ENCODE measurements at regions not wholly inside any gene's neighbourhood (a gene's known extent, or its start where the extent isn't known, plus 50 kb on each side); places are given as distances from the start of the nearest gene placed in this dataset.

DNA sequence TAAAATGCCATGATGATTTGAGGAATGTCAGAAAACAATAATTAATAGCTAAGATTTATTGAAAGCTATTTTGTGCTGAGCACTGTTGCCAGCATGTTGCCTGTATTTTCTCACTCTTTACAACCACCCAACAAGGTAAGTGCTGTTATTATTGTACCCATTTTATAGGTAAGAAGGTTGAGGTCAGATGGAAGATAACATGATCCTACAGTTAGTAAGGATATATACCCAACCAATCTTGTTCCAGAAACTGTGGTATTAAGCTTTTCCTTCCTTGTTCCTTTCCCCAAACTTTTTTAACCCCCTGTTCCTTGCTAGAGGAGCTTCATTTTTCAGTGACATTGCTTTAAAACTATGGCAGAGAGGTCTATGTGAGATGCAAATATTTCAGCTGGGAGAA lies 738.0 kb upstream of the ZEB2 start:
- Histone ChIP-seq H3K27me3 (ENCODE audit: insufficient read depth, low read length) (peaks cover 94% of the 10 kb centered on the region), H3K4me1 (ENCODE audit: insufficient read depth, low read length) (peaks cover 9% of the 10 kb centered on the region), H3K4me3 (ENCODE audit: low read length) (no peak overlapping the region), H3K9me3 (ENCODE audit: low read depth, low read length) (no peaks in the 10 kb centered on the region)

DNA sequence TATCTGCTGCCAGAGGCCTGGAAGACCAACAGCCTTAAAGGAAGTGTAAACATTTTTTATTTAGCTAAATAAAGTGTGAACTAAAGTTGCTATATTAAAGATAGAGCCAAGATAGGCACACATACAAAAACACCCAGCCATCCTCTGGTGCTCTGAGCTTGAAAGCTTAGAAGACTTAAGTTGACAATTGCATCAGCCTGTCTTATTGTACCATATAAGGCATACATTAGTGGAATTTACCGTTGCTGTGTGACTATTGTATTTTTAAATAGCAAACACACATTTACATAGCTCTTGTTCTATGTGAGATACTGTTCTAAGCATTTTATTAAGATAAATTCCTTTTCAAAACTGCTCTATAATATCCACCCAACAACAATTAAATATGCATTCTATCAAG lies 736.6 kb upstream of the ZEB2 start:
- peaks cover 9% of the 10 kb centered on the region for H3K4me1 ChIP-seq (ENCODE audit: insufficient read depth, low read length)
- peaks cover 91% of the 10 kb centered on the region for H3K27me3 ChIP-seq (ENCODE audit: insufficient read depth, low read length)
- H3K9me3 ChIP-seq (ENCODE audit: low read depth, low read length), result no peaks in the 10 kb centered on the region
- H3K4me3 ChIP-seq (ENCODE audit: low read length), result no peak overlapping the region

DNA sequence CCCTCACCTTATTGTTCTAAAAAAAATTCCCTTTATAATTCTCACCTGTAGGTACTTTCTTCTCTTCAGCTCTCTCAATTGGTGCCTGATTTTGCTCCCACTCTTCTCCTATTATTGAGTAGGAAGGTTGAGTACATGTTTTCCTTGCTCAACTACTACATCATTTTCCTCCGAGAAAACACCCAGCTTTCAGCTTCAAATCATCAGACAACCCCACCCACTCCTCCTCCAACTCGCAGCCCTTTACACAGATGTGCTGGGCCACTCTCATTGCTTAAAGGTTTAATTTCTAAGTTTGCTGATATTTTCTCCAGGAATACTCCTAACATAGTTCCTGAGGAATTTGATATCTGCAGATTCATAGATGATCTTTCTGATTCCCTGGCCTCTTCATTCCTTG lies 734.4 kb upstream of the ZEB2 start:
- Histone ChIP-seq H3K4me3 (ENCODE audit: low read length) (no peak overlapping the region), H3K27me3 (ENCODE audit: insufficient read depth, low read length) (peaks cover 85% of the 10 kb centered on the region), H3K4me1 (ENCODE audit: insufficient read depth, low read length) (peaks cover 9% of the 10 kb centered on the region), H3K9me3 (ENCODE audit: low read depth, low read length) (no peaks in the 10 kb centered on the region)

GRCh38 chr2:145253492-145253891 lies 733.6 kb upstream of the ZEB2 start:
- peaks cover 2% of the 10 kb centered on the region for H3K4me1 ChIP-seq (ENCODE audit: insufficient read depth, low read length)
- H3K4me3 ChIP-seq (ENCODE audit: low read length), result no peak overlapping the region
- H3K27me3 ChIP-seq (ENCODE audit: insufficient read depth, low read length), result peaks cover 84% of the 10 kb centered on the region
- no peaks in the 10 kb centered on the region for H3K9me3 ChIP-seq (ENCODE audit: low read depth, low read length)

GRCh38 chr2:145245268-145245870 lies 725.5 kb upstream of the ZEB2 start:
- no peaks in the 10 kb centered on the region for H3K9me3 ChIP-seq (ENCODE audit: low read depth, low read length)
- no peaks in the 10 kb centered on the region for H3K4me1 ChIP-seq (ENCODE audit: insufficient read depth, low read length)
- H3K27me3 ChIP-seq (ENCODE audit: insufficient read depth, low read length), result peaks cover 23% of the 10 kb centered on the region
- no peak overlapping the region for H3K4me3 ChIP-seq (ENCODE audit: low read length)

DNA sequence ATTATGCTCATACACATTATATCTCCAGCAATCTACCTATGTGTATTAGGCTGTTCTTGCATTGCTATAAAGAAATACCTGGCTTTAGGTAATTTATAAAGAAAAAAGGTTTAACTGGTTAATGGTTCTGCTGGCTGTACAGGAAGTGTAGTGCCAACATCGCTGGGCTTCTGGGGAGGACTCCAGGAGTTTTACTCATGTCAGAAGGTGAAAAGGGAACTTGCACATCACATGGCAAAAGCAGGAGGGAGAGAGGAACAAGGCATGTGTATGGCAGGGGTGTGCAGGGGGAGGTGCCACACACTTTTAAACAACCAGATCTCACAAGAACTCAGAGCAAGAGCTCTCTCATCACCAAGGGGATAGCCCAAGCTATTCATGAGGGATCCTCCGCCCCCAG lies 715.4 kb upstream of the ZEB2 start:
- Histone ChIP-seq H3K9me3 (ENCODE audit: low read depth, low read length) (no peaks in the 10 kb centered on the region), H3K4me1 (ENCODE audit: insufficient read depth, low read length) (no peaks in the 10 kb centered on the region), H3K27me3 (ENCODE audit: insufficient read depth, low read length) (no peaks in the 10 kb centered on the region)

DNA sequence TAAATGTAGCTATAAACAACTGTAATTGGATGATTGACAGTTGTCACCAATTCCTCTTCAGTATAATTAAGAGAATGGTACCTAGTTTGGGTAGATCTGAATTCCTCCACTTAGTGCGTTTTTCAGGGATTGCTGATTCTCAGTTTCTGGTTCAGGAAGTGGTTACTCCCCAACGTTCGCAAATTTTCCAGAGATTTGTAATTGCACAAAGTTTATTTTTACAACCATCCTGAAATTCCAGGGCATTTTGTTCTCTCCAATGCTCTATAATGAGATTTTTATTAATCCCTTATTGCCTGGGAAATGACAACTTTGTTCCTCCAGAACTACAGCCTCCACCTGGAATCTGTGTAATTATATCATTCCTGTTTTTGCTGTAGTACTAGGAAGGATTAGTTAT lies 710.6 kb upstream of the ZEB2 start:
- Histone ChIP-seq H3K4me1 (ENCODE audit: insufficient read depth, low read length) (no peaks in the 10 kb centered on the region), H3K4me3 (ENCODE audit: low read length) (no peak overlapping the region), H3K27me3 (ENCODE audit: insufficient read depth, low read length) (no peaks in the 10 kb centered on the region), H3K9me3 (ENCODE audit: low read depth, low read length) (no peaks in the 10 kb centered on the region)

More for the DNA sequence above, 715.4 kb upstream of the ZEB2 start:
- H3K4me3 ChIP-seq (ENCODE audit: low read length), result no peak overlapping the region

- H3K4me3 ChIP-seq (ENCODE audit: low read length), result no peak overlapping the region
- H3K9me3 ChIP-seq (ENCODE audit: low read depth, low read length), result no peaks in the 10 kb centered on the region
- no peaks in the 10 kb centered on the region for H3K27me3 ChIP-seq (ENCODE audit: insufficient read depth, low read length)
- no peaks in the 10 kb centered on the region for H3K4me1 ChIP-seq (ENCODE audit: insufficient read depth, low read length)
These were observed 708.6 kb upstream of the ZEB2 start for GRCh38 chr2:145228506-145228905.

DNA sequence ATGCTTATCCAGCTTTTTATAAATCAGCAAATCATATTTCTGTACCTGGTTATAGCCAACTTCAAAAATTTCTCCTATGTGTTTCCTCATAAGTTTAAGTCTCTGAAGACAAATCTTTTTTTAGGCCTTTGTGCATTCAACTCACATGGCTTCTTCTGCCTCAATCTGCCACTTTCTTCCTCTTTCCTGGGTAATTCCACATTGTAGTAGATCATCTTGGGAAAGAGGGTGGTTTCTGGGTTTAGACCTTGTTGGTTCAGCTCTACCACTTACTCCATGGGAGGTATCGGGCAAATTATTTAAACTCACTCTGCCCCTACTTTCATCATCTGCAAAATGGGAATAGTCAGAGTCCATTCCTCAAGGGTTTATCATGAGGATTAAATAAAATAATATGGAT lies 707.0 kb upstream of the ZEB2 start:
- no peaks in the 10 kb centered on the region for H3K27me3 ChIP-seq (ENCODE audit: insufficient read depth, low read length)
- no peaks in the 10 kb centered on the region for H3K9me3 ChIP-seq (ENCODE audit: low read depth, low read length)
- H3K4me1 ChIP-seq (ENCODE audit: insufficient read depth, low read length), result no peaks in the 10 kb centered on the region
- H3K4me3 ChIP-seq (ENCODE audit: low read length), result no peak overlapping the region

DNA sequence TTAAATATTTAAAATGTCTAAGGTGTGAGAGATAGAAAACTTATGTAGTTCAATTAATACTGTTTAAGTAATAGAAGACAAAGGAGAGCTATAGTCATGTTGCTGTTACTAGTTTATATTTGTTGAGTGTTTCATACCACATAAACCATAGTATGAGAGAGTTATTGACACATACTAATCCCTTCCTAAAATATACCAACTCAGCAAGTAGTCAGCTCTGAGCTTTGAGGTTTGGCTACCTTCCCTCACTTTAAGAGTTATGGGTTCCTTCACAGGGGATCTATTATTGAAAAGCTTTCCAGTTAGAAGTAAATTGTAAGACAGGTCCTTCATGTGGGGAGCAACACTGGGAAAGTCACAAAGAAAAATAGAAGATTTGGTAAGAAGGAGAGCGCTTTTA lies 701.6 kb upstream of the ZEB2 start:
- Histone ChIP-seq H3K4me1 (ENCODE audit: insufficient read depth, low read length) (no peaks in the 10 kb centered on the region), H3K9me3 (ENCODE audit: low read depth, low read length) (no peaks in the 10 kb centered on the region), H3K27me3 (ENCODE audit: insufficient read depth, low read length) (no peaks in the 10 kb centered on the region)

GRCh38 chr2:145221032-145221431 lies 701.1 kb upstream of the ZEB2 start:
- Histone ChIP-seq H3K4me3 (ENCODE audit: low read length) (no peak overlapping the region), H3K9me3 (ENCODE audit: low read depth, low read length) (no peaks in the 10 kb centered on the region), H3K27me3 (ENCODE audit: insufficient read depth, low read length) (no peaks in the 10 kb centered on the region)

More for the DNA sequence above, 701.6 kb upstream of the ZEB2 start:
- H3K4me3 ChIP-seq (ENCODE audit: low read length), result no peak overlapping the region

GRCh38 chr2:145220496-145220895 lies 700.6 kb upstream of the ZEB2 start:
- no peaks in the 10 kb centered on the region for H3K9me3 ChIP-seq (ENCODE audit: low read depth, low read length)
- H3K4me1 ChIP-seq (ENCODE audit: insufficient read depth, low read length), result no peaks in the 10 kb centered on the region
- no peaks in the 10 kb centered on the region for H3K27me3 ChIP-seq (ENCODE audit: insufficient read depth, low read length)
- no peak overlapping the region for H3K4me3 ChIP-seq (ENCODE audit: low read length)

More at GRCh38 chr2:145221032-145221431, 701.1 kb upstream of the ZEB2 start:
- no peaks in the 10 kb centered on the region for H3K4me1 ChIP-seq (ENCODE audit: insufficient read depth, low read length)

GRCh38 chr2:145207884-145208283 lies 688.0 kb upstream of the ZEB2 start:
- Histone ChIP-seq H3K9me3 (ENCODE audit: low read depth, low read length) (no peaks in the 10 kb centered on the region), H3K27me3 (ENCODE audit: insufficient read depth, low read length) (no peaks in the 10 kb centered on the region), H3K4me3 (ENCODE audit: low read length) (no peak overlapping the region), H3K4me1 (ENCODE audit: insufficient read depth, low read length) (no peaks in the 10 kb centered on the region)

DNA sequence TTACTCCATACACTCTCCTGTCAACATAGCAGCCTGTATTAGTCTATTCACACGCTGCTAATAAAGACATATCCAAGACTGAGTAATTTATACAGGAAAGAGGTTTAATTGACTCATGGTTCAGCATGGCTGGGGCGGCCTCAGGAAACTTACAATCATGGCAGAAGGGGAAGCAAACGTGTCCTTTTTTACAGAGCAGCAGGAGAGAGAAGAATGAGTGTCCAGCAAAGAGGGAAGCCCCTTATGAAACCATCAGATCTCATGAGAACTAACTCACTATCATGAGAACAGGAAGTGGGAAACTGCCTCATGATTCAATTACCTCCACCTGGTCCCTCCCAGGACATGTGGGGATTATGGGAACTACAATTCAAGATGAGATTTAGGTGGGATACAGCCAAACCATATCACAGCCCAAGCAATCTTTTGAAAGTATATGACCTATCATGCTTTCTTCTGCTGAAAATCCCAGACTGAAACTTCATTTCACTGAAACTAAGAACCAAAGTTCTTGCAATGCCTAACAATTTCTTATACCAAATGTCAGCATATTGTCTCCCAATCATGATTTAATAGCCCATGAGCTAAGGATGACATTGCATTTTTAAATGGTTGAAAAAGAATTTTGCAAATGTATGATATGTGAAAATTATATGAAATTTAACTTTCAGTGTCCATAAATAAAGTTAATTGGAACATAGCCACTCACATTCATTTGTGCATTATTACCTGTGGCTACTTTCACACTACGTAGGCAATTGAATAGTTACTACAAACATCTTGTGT lies 686.8 kb upstream of the ZEB2 start:
- no peaks in the 10 kb centered on the region for H3K4me1 ChIP-seq (ENCODE audit: insufficient read depth, low read length)
- no peak overlapping the region for H3K4me3 ChIP-seq (ENCODE audit: low read length)
- H3K27me3 ChIP-seq (ENCODE audit: insufficient read depth, low read length), result no peaks in the 10 kb centered on the region
- H3K9me3 ChIP-seq (ENCODE audit: low read depth, low read length), result no peaks in the 10 kb centered on the region

DNA sequence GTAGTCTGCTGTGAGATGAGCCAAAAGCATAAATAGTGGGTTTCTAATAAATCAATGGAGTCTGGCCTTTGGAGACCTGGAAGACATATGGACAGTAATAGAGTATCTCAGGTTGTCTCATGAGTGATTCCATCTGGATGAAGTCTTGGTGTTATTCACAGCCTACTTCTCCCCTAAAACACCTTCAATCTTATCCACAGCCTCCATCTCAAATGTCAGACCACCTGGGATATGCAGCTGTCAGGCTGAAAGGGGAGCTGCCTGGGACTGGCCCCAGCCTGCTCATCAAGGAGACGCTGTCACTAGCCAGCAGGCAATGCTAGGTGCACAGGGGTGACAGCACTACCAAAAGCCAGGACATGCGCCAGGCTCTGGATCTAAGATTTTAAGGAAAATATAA lies 684.0 kb upstream of the ZEB2 start:
- H3K4me1 ChIP-seq (ENCODE audit: insufficient read depth, low read length), result no peaks in the 10 kb centered on the region
- no peaks in the 10 kb centered on the region for H3K9me3 ChIP-seq (ENCODE audit: low read depth, low read length)
- H3K27me3 ChIP-seq (ENCODE audit: insufficient read depth, low read length), result no peaks in the 10 kb centered on the region
- H3K4me3 ChIP-seq (ENCODE audit: low read length), result no peak overlapping the region

Measured in mononuclear cell (primary cell).